Mesendoderm (in vitro differentiated cells): ENCODE measurements at regions not wholly inside any gene's neighbourhood (a gene's known extent, or its start where the extent isn't known, plus 50 kb on each side); places are given as distances from the start of the nearest gene placed in this dataset.

ENCODE experiments used
- DNase-seq: peaks from one replicate; pipeline ENCODE4 v3.0.0; 2013
- H2AK5ac ChIP-seq: 2 replicates; pipeline ENCODE4 v1.6.1; 2013; ENCODE audit warnings: low read length, inconsistent platforms
- H2BK120ac ChIP-seq: 2 replicates; pipeline ENCODE4 v1.6.1; 2013; ENCODE audit warnings: low read depth, mild to moderate bottlenecking, low read length, moderate library complexity, mixed read lengths
- H2BK15ac ChIP-seq: replicated peaks from 2 replicates; pipeline ENCODE4 v1.6.1; 2013; ENCODE audit warnings: low read depth, mild to moderate bottlenecking, moderate library complexity
- H2BK5ac ChIP-seq: 2 replicates; pipeline ENCODE4 v1.6.1; 2013; ENCODE audit warnings: low read length, inconsistent platforms
- H3K18ac ChIP-seq: 2 replicates; pipeline ENCODE4 v1.6.1; 2013; ENCODE audit warnings: mild to moderate bottlenecking, low read length, mixed read lengths
- H3K23ac ChIP-seq: one replicate; pipeline ENCODE4 v1.6.1; 2013; ENCODE audit warnings: low read length
- H3K27ac ChIP-seq: 2 replicates; pipeline ENCODE4 v1.5.1; 2013; ENCODE audit warnings: low read depth, mild to moderate bottlenecking, inconsistent platforms, low read length, moderate library complexity
- H3K27me3 ChIP-seq: 2 replicates; pipeline ENCODE4 v1.6.1; 2013; ENCODE audit warnings: low read length, control low read depth, mild to moderate bottlenecking, inconsistent platforms; ENCODE audit not compliant: insufficient read depth, poor library complexity
- H3K36me3 ChIP-seq: 2 replicates; pipeline ENCODE4 v1.6.1; 2013; ENCODE audit warnings: low read length, inconsistent platforms; ENCODE audit not compliant: control insufficient read depth, insufficient read depth
- H3K4ac ChIP-seq: one replicate; pipeline ENCODE4 v1.6.1; 2013; ENCODE audit warnings: low read depth, mild to moderate bottlenecking, low read length, moderate library complexity
- H3K4me1 ChIP-seq: 2 replicates; pipeline ENCODE4 v1.6.1; 2013; ENCODE audit warnings: low read depth, low read length, inconsistent platforms; ENCODE audit not compliant: control insufficient read depth
- H3K4me2 ChIP-seq: 2 replicates; pipeline ENCODE4 v1.6.1; 2013; ENCODE audit warnings: low read length
- H3K4me3 ChIP-seq: 2 replicates; pipeline ENCODE4 v1.5.1; 2013; ENCODE audit warnings: mild to moderate bottlenecking, low read length
- H3K56ac ChIP-seq: one replicate; pipeline ENCODE4 v1.6.1; 2013; ENCODE audit warnings: low read length
- H3K79me1 ChIP-seq: 2 replicates; pipeline ENCODE4 v1.6.1; 2013; ENCODE audit warnings: low read length, inconsistent platforms
- H3K79me2 ChIP-seq: 2 replicates; pipeline ENCODE4 v1.6.1; 2013; ENCODE audit warnings: mild to moderate bottlenecking, low read length; ENCODE audit not compliant: control insufficient read depth, insufficient read depth
- H3K9ac ChIP-seq: 2 replicates; pipeline ENCODE4 v1.6.1; 2013; ENCODE audit warnings: low read length, inconsistent platforms
- H4K5ac ChIP-seq: one replicate; pipeline ENCODE4 v1.6.1; 2013; ENCODE audit warnings: low read length
- H4K8ac ChIP-seq: one replicate; pipeline ENCODE4 v1.6.1; 2013; ENCODE audit warnings: low read depth, mild to moderate bottlenecking, control low read depth, low read length, moderate library complexity
- WGBS: extraction: QIAGEN DNeasy Blood & Tissue Kit; methylation state at CpG from one replicate; pipeline ENCODE4 v1.1.7; 2013; ENCODE audit warnings: low lambda C conversion rate, missing lambda C conversion rate; ENCODE audit not compliant: insufficient coverage; ENCODE audit errors: extremely low coverage; 5-methylcytosine and 5-hydroxymethylcytosine counted together

GRCh38 chr7:149375234-149376008 lies 85.4 kb downstream of the ZNF777 start:
- H3K4ac ChIP-seq = no peak overlapping the region
- no peak overlapping the region for H3K4me2 ChIP-seq
- no peaks in the 10 kb centered on the region for H3K4me1 ChIP-seq
- H4K5ac ChIP-seq = no peak overlapping the region
- DNase-seq = no peak
- H2AK5ac ChIP-seq = no peak overlapping the region
- H3K4me3 ChIP-seq = no peak overlapping the region
- no peak overlapping the region for H2BK5ac ChIP-seq
- no peak overlapping the region for H3K18ac ChIP-seq
- H3K23ac ChIP-seq = no peak overlapping the region
- H3K36me3 ChIP-seq = no peaks in the 10 kb centered on the region
- H3K79me2 ChIP-seq = no peaks in the 10 kb centered on the region
- H3K27me3 ChIP-seq = no peaks in the 10 kb centered on the region
- no peak overlapping the region for H3K56ac ChIP-seq
- no peak overlapping the region for H2BK120ac ChIP-seq
- no peak overlapping the region for H3K27ac ChIP-seq
- no peak overlapping the region for H3K9ac ChIP-seq
- WGBS = no CpG with 5 or more reads among the region's 5 CpGs
- no peak overlapping the region for H2BK15ac ChIP-seq
- H3K79me1 ChIP-seq = no peaks in the 10 kb centered on the region
- H4K8ac ChIP-seq = no peak overlapping the region

- Histone ChIP-seq H3K23ac (no peak overlapping the region), H3K18ac (no peak overlapping the region), H3K4me1 (no peaks in the 10 kb centered on the region), H3K4me2 (no peak overlapping the region), H3K9ac (no peak overlapping the region), H2BK5ac (no peak overlapping the region), H3K4ac (no peak overlapping the region), H2BK120ac (no peak overlapping the region), H2AK5ac (no peak overlapping the region), H3K79me2 (no peaks in the 10 kb centered on the region), H3K27ac (no peak overlapping the region), H2BK15ac (no peak overlapping the region), H3K4me3 (no peak overlapping the region), H4K5ac (no peak overlapping the region), H3K27me3 (no peaks in the 10 kb centered on the region), H3K56ac (no peak overlapping the region), H4K8ac (no peak overlapping the region), H3K36me3 (no peaks in the 10 kb centered on the region), H3K79me1 (no peaks in the 10 kb centered on the region)
- no peak for DNase-seq
- whole genome bisulfite sequencing = no CpG with 5 or more reads among the region's 3 CpGs
Measured at GRCh38 chr7:149377386-149377785, 83.5 kb downstream of the ZNF777 start.

GRCh38 chr7:149379625-149380024 lies 81.2 kb downstream of the ZNF777 start:
- Histone ChIP-seq H3K79me2 (no peaks in the 10 kb centered on the region), H3K4me3 (no peak overlapping the region), H3K18ac (no peak overlapping the region), H4K8ac (no peak overlapping the region), H3K4me2 (no peak overlapping the region), H3K9ac (no peak overlapping the region), H2BK120ac (no peak overlapping the region), H2AK5ac (no peak overlapping the region), H3K27ac (no peak overlapping the region), H3K4me1 (no peaks in the 10 kb centered on the region), H3K79me1 (no peaks in the 10 kb centered on the region), H2BK15ac (no peak overlapping the region), H3K56ac (no peak overlapping the region), H3K4ac (no peak overlapping the region), H2BK5ac (no peak overlapping the region), H4K5ac (no peak overlapping the region), H3K23ac (no peak overlapping the region), H3K36me3 (no peaks in the 10 kb centered on the region), H3K27me3 (no peaks in the 10 kb centered on the region)
- no CpG with 5 or more reads among the region's 1 CpG for WGBS
- no peak for DNase-seq

- Histone ChIP-seq H2BK15ac (no peak overlapping the region), H3K4me3 (no peak overlapping the region)
- WGBS = no CpG with 5 or more reads among the region's 2 CpGs
Measured at GRCh38 chr7:149381245-149381644, 79.6 kb downstream of the ZNF777 start.

More at GRCh38 chr7:149381245-149381644, 79.6 kb downstream of the ZNF777 start:
- no peak overlapping the region for H3K9ac ChIP-seq
- H3K79me2 ChIP-seq = no peaks in the 10 kb centered on the region
- DNase-seq = no peak
- no peak overlapping the region for H3K4ac ChIP-seq
- H3K36me3 ChIP-seq = no peaks in the 10 kb centered on the region
- no peak overlapping the region for H2BK120ac ChIP-seq
- no peak overlapping the region for H4K5ac ChIP-seq
- H2AK5ac ChIP-seq = no peak overlapping the region
- no peak overlapping the region for H3K27ac ChIP-seq
- no peak overlapping the region for H3K18ac ChIP-seq
- no peaks in the 10 kb centered on the region for H3K27me3 ChIP-seq
- no peak overlapping the region for H3K23ac ChIP-seq
- no peak overlapping the region for H4K8ac ChIP-seq
- H2BK5ac ChIP-seq = no peak overlapping the region
- H3K4me2 ChIP-seq = no peak overlapping the region
- no peak overlapping the region for H3K56ac ChIP-seq
- no peaks in the 10 kb centered on the region for H3K4me1 ChIP-seq
- no peaks in the 10 kb centered on the region for H3K79me1 ChIP-seq
